ENCODE measurements at regions not wholly inside any gene's neighbourhood (a gene's known extent, or its start where the extent isn't known, plus 50 kb on each side); places are given as distances from the start of the nearest gene placed in this dataset.
A peak's percentile ranks its signal among the peaks of the same experiment; 100 is the strongest.

- Histone ChIP-seq H3K4me1 (ENCODE audit: control insufficient read depth, insufficient read depth, low read length) (peaks cover 13% of the 10 kb centered on the region), H3K27me3 (ENCODE audit: control insufficient read depth, insufficient read depth, low read length) (no peaks in the 10 kb centered on the region), H3K4me3 (ENCODE audit: low read length) (no peak overlapping the region), H3K9me3 (ENCODE audit: control insufficient read depth, insufficient read depth, low read length) (no peaks in the 10 kb centered on the region), H3K36me3 (ENCODE audit: control insufficient read depth, insufficient read depth, low read length) (no peaks in the 10 kb centered on the region), H3K27ac (ENCODE audit: low read length) (no peak overlapping the region)
- ATAC-seq (no peak), DNase-seq (no peak)
- no peaks in the 10 kb centered on the region for H3K9me3 Mint-ChIP-seq
- H3K4me3 Mint-ChIP-seq, result no peak overlapping the region
- no peak overlapping the region for H3K27ac Mint-ChIP-seq
- intact Hi-C loops (cut with micrococcal nuclease), result no loop called here
- no peaks in the 10 kb centered on the region for H3K36me3 Mint-ChIP-seq
- peaks cover 6 to 10% of the 10 kb centered on the region in 2 donors for H3K4me1 Mint-ChIP-seq
- H3K27me3 Mint-ChIP-seq (ENCODE audit: low read depth in 2 of 2), result peaks cover 4 to 7% of the 10 kb centered on the region in 2 donors
- TF ChIP-seq, protein P1, sequence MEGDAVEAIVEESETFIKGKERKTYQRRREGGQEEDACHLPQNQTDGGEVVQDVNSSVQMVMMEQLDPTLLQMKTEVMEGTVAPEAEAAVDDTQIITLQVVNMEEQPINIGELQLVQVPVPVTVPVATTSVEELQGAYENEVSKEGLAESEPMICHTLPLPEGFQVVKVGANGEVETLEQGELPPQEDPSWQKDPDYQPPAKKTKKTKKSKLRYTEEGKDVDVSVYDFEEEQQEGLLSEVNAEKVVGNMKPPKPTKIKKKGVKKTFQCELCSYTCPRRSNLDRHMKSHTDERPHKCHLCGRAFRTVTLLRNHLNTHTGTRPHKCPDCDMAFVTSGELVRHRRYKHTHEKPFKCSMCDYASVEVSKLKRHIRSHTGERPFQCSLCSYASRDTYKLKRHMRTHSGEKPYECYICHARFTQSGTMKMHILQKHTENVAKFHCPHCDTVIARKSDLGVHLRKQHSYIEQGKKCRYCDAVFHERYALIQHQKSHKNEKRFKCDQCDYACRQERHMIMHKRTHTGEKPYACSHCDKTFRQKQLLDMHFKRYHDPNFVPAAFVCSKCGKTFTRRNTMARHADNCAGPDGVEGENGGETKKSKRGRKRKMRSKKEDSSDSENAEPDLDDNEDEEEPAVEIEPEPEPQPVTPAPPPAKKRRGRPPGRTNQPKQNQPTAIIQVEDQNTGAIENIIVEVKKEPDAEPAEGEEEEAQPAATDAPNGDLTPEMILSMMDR (IDR thresholded peaks at IDR 0.05), result no peak
- 91% methylated on average over 1 of the region's 1 CpG for WGBS (ENCODE audit: insufficient coverage)
Measured at GRCh38 chrX:39169976-39170375, 368.7 kb downstream of the MID1IP1 start.

DNA sequence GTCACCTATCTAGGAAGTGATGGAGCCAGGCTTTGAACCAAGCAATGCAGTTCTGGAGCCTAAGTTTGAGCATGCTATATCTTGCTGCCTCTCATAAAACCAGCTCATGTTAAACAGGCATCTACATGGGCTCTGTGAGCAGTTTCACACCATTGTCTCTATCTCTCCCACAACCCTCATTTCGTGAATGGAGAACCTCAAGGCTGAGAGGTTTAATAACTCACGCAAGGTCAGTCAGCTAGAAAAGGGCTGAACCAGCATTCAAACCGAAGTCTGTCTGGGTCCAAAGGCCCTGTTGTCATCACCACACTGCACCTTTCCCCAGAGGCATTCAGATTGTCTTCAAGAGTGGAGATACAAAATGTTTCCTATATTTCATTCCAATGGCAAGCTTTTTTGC is 369.2 kb downstream of the MID1IP1 start:
- no peak overlapping the region for H3K4me3 Mint-ChIP-seq
- H3K36me3 ChIP-seq (ENCODE audit: control insufficient read depth, insufficient read depth, low read length), result no peaks in the 10 kb centered on the region
- intact Hi-C loops (cut with micrococcal nuclease), result no loop called here
- no peaks in the 10 kb centered on the region for H3K36me3 Mint-ChIP-seq
- DNase-seq (no peak), ATAC-seq (no peak)
- no peak overlapping the region for H3K27ac Mint-ChIP-seq
- TF ChIP-seq, protein P1 (IDR thresholded peaks at IDR 0.05), result no peak
- H3K4me1 Mint-ChIP-seq, result peaks cover 6 to 10% of the 10 kb centered on the region in 2 donors
- peaks cover 3 to 4% of the 10 kb centered on the region in 2 donors for H3K27me3 Mint-ChIP-seq (ENCODE audit: low read depth in 2 of 2)
- no peaks in the 10 kb centered on the region for H3K27me3 ChIP-seq (ENCODE audit: control insufficient read depth, insufficient read depth, low read length)
- H3K9me3 ChIP-seq (ENCODE audit: control insufficient read depth, insufficient read depth, low read length), result no peaks in the 10 kb centered on the region
- no peak overlapping the region for H3K27ac ChIP-seq (ENCODE audit: low read length)
- H3K9me3 Mint-ChIP-seq, result no peaks in the 10 kb centered on the region
- H3K4me1 ChIP-seq (ENCODE audit: control insufficient read depth, insufficient read depth, low read length), result peaks cover 17% of the 10 kb centered on the region
- H3K4me3 ChIP-seq (ENCODE audit: low read length), result no peak overlapping the region
- whole genome bisulfite sequencing (ENCODE audit: insufficient coverage), result 80% methylated on average over 3 of the region's 3 CpGs

DNA sequence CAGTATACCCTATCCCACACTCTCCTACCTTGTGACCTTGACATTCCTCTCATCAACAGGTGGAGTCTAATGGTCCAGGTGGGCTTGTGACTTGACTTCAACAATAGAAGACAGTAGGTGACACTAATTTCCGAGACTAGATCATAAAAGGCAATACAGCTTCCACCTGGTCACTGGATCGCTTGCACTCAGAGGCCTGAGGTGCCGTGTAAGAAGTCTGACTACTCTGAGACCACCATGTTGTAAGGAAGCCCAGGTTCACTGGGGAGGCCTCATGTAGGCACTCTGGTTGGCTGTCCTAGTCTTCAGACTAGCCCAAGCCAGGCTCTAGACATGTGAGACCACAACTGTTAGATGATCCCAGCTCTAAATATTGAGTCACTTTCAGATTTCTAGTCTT is 370.4 kb downstream of the MID1IP1 start:
- no peak for ATAC-seq
- Mint-ChIP-seq H3K4me3 (no peak overlapping the region), H3K36me3 (no peaks in the 10 kb centered on the region), H3K9me3 (no peaks in the 10 kb centered on the region), H3K4me1 (peaks cover 6 to 10% of the 10 kb centered on the region in 2 donors), H3K27me3 (ENCODE audit: low read depth in 2 of 2) (peaks cover 0 to 4% of the 10 kb centered on the region in 2 donors), H3K27ac (no peak overlapping the region)
- Histone ChIP-seq H3K9me3 (ENCODE audit: control insufficient read depth, insufficient read depth, low read length) (no peaks in the 10 kb centered on the region), H3K4me3 (ENCODE audit: low read length) (no peak overlapping the region), H3K27ac (ENCODE audit: low read length) (no peak overlapping the region), H3K4me1 (ENCODE audit: control insufficient read depth, insufficient read depth, low read length) (peaks cover 17% of the 10 kb centered on the region), H3K27me3 (ENCODE audit: control insufficient read depth, insufficient read depth, low read length) (no peaks in the 10 kb centered on the region), H3K36me3 (ENCODE audit: control insufficient read depth, insufficient read depth, low read length) (no peaks in the 10 kb centered on the region)
- WGBS (ENCODE audit: insufficient coverage), result 93% methylated on average over 3 of the region's 3 CpGs
- intact Hi-C loops (cut with micrococcal nuclease), result no loop called here
- TF ChIP-seq, protein P1 (IDR thresholded peaks at IDR 0.05), result no peak
- no peak for DNase-seq

GRCh38 chrX:39174241-39174771 is 373.0 kb downstream of the MID1IP1 start:
- Mint-ChIP-seq H3K36me3 (no peaks in the 10 kb centered on the region), H3K27me3 (ENCODE audit: low read depth in 2 of 2) (peaks cover 4 to 18% of the 10 kb centered on the region in 2 donors), H3K9me3 (no peaks in the 10 kb centered on the region), H3K4me3 (no peak overlapping the region), H3K4me1 (no peaks in the 10 kb centered on the region), H3K27ac (no peak overlapping the region)
- ATAC-seq (peak in 1 of 3 donors; percentile 26), DNase-seq (no peak)
- Histone ChIP-seq H3K27me3 (ENCODE audit: control insufficient read depth, insufficient read depth, low read length) (no peaks in the 10 kb centered on the region), H3K4me3 (ENCODE audit: low read length) (no peak overlapping the region), H3K27ac (ENCODE audit: low read length) (no peak overlapping the region), H3K9me3 (ENCODE audit: control insufficient read depth, insufficient read depth, low read length) (no peaks in the 10 kb centered on the region), H3K36me3 (ENCODE audit: control insufficient read depth, insufficient read depth, low read length) (no peaks in the 10 kb centered on the region), H3K4me1 (ENCODE audit: control insufficient read depth, insufficient read depth, low read length) (peaks cover 4% of the 10 kb centered on the region)
- intact Hi-C loops (cut with micrococcal nuclease), result no loop called here
- TF ChIP-seq, protein P1 (IDR thresholded peaks at IDR 0.05), result no peak
- 77% methylated on average over 5 of the region's 5 CpGs for WGBS (ENCODE audit: insufficient coverage)

Measured in natural killer cell (primary cell).